H9 (cell line): ENCODE measurements at regions not wholly inside any gene's neighbourhood (a gene's known extent, or its start where the extent isn't known, plus 50 kb on each side); places are given as distances from the start of the nearest gene placed in this dataset.

ENCODE experiments used
- DNase-seq: peaks from one replicate; pipeline ENCODE4 v3.0.0-alpha.2; 2017
- H2AFZ ChIP-seq: one replicate; pipeline ENCODE4 v1.6.1; 2013; ENCODE audit warnings: mild to moderate bottlenecking, low read length, control low read depth, moderate library complexity
- H2AK5ac ChIP-seq: 2 replicates; pipeline ENCODE4 v1.6.1; 2013; ENCODE audit warnings: low read length, control low read depth, mixed read lengths; ENCODE audit not compliant: insufficient read length
- H2BK120ac ChIP-seq: one replicate; pipeline ENCODE4 v1.6.1; 2013; ENCODE audit warnings: low read depth, mild to moderate bottlenecking, low read length, control low read depth, inconsistent platforms; ENCODE audit not compliant: poor library complexity, severe bottlenecking
- H2BK12ac ChIP-seq: 2 replicates; pipeline ENCODE4 v1.6.1; 2013; ENCODE audit warnings: low read length, control low read depth, mixed read lengths, low read depth; ENCODE audit not compliant: insufficient read length
- H2BK15ac ChIP-seq: 2 replicates; pipeline ENCODE4 v1.6.1; 2013; ENCODE audit warnings: low read depth, low read length, control low read depth
- H2BK20ac ChIP-seq: one replicate; pipeline ENCODE4 v1.6.1; 2013; ENCODE audit warnings: low read depth, mild to moderate bottlenecking, low read length, control low read depth, inconsistent platforms; ENCODE audit not compliant: poor library complexity, severe bottlenecking
- H2BK5ac ChIP-seq: 2 replicates; pipeline ENCODE4 v1.6.1; 2013; ENCODE audit warnings: low read length, control low read depth, mixed read lengths; ENCODE audit not compliant: insufficient read length
- H3K14ac ChIP-seq: 2 replicates; pipeline ENCODE4 v1.6.1; 2013; ENCODE audit warnings: low read length, control low read depth; ENCODE audit not compliant: insufficient read depth
- H3K18ac ChIP-seq: 2 replicates; pipeline ENCODE4 v1.6.1; 2013; ENCODE audit warnings: low read depth, mild to moderate bottlenecking, mixed read lengths, low read length, control low read depth; ENCODE audit not compliant: insufficient read length
- H3K23ac ChIP-seq: 2 replicates; pipeline ENCODE4 v1.6.1; 2013; ENCODE audit warnings: low read length, control low read depth, mixed read lengths, low read depth; ENCODE audit not compliant: insufficient read length
- H3K23me2 ChIP-seq: 2 replicates; pipeline ENCODE4 v1.6.1; 2013; ENCODE audit warnings: low read depth, mild to moderate bottlenecking, mixed read lengths, low read length, control low read depth; ENCODE audit not compliant: insufficient read length, poor library complexity, severe bottlenecking
- H3K27ac ChIP-seq: 2 replicates; pipeline ENCODE4 v1.5.1; 2013; ENCODE audit warnings: low read length, control low read depth, mixed read lengths, low read depth; ENCODE audit not compliant: insufficient read length
- H3K27me3 ChIP-seq: 2 replicates; pipeline ENCODE4 v1.6.1; 2013; ENCODE audit warnings: low read length, control low read depth, inconsistent platforms; ENCODE audit not compliant: insufficient read depth
- H3K4ac ChIP-seq: 2 replicates; pipeline ENCODE4 v1.6.1; 2013; ENCODE audit warnings: low read depth, mild to moderate bottlenecking, control low read depth, inconsistent platforms, low read length, moderate library complexity
- H3K4me1 ChIP-seq: 2 replicates; pipeline ENCODE4 v1.6.1; 2013; ENCODE audit warnings: low read length, control low read depth, inconsistent platforms; ENCODE audit not compliant: insufficient read depth
- H3K4me2 ChIP-seq: 2 replicates; pipeline ENCODE4 v1.6.1; 2013; ENCODE audit warnings: low read length, control low read depth, mixed read lengths; ENCODE audit not compliant: insufficient read length, insufficient read depth
- H3K56ac ChIP-seq: 2 replicates; pipeline ENCODE4 v1.6.1; 2013; ENCODE audit warnings: low read depth, mild to moderate bottlenecking, mixed read lengths, low read length, control low read depth; ENCODE audit not compliant: insufficient read length
- H3K79me1 ChIP-seq: 2 replicates; pipeline ENCODE4 v1.6.1; 2013; ENCODE audit warnings: low read depth, mild to moderate bottlenecking, moderate library complexity, low read length, control low read depth, inconsistent platforms; ENCODE audit not compliant: insufficient read depth, poor library complexity, severe bottlenecking
- H3K79me2 ChIP-seq: 2 replicates; pipeline ENCODE4 v1.6.1; 2013; ENCODE audit warnings: low read length, control low read depth, inconsistent platforms; ENCODE audit not compliant: insufficient read depth
- H3K9ac ChIP-seq: 2 replicates; pipeline ENCODE4 v1.6.1; 2013; ENCODE audit warnings: low read length, control low read depth, mixed read lengths; ENCODE audit not compliant: insufficient read length; ENCODE audit errors: extremely low read depth
- H3K9me3 ChIP-seq: one replicate; pipeline ENCODE4 v1.6.1; 2013; ENCODE audit warnings: low read depth, low read length, inconsistent platforms; ENCODE audit not compliant: control insufficient read depth
- H3T11ph ChIP-seq: one replicate; pipeline ENCODE4 v1.6.1; 2013; ENCODE audit warnings: mild to moderate bottlenecking, low read length, control low read depth, inconsistent platforms
- H4K20me1 ChIP-seq: one replicate; pipeline ENCODE4 v1.6.1; 2013; ENCODE audit not compliant: control insufficient read depth, insufficient read length, insufficient read depth
- H4K5ac ChIP-seq: 2 replicates; pipeline ENCODE4 v1.6.1; 2013; ENCODE audit warnings: low read depth, mild to moderate bottlenecking, mixed read lengths, low read length, control low read depth; ENCODE audit not compliant: insufficient read length
- H4K8ac ChIP-seq: replicated peaks from 2 replicates; pipeline ENCODE4 v1.6.1; 2013; ENCODE audit warnings: low read length, control low read depth, mixed read lengths, low read depth; ENCODE audit not compliant: insufficient read length
- H4K91ac ChIP-seq: 2 replicates; pipeline ENCODE4 v1.6.1; 2013; ENCODE audit warnings: low read depth, mild to moderate bottlenecking, moderate library complexity, mixed read lengths, low read length, control low read depth; ENCODE audit not compliant: insufficient read length
- H3K27ac Mint-ChIP-seq, 3 experiments: 2 replicates in 2 of 3; 3 replicates in 1 of 3; pipeline ENCODE4 v1.8.0; 2020 to 2021; ENCODE audit warnings: mixed read lengths in 3 of 3, mild to moderate bottlenecking in 1 of 3, moderate library complexity in 1 of 3
- H3K27me3 Mint-ChIP-seq: 2 replicates; pipeline ENCODE4 v1.8.0; 2021; ENCODE audit warnings: low read depth, mild to moderate bottlenecking, moderate library complexity, mixed read lengths
- H3K36me3 Mint-ChIP-seq, 3 experiments: 2 replicates in 2 of 3; 3 replicates in 1 of 3; pipeline ENCODE4 v1.8.0; 2020 to 2021; ENCODE audit warnings: low read depth in 3 of 3, mixed read lengths in 3 of 3; ENCODE audit not compliant: insufficient read depth in 1 of 3
- H3K4me1 Mint-ChIP-seq, 2 experiments: 2 replicates each; pipeline ENCODE4 v1.8.0; 2020; ENCODE audit warnings: mixed read lengths in 2 of 2
- H3K4me3 Mint-ChIP-seq, 2 experiments: 2 replicates in 1 of 2; 3 replicates in 1 of 2; pipeline ENCODE4 v1.8.0; 2020 to 2021; ENCODE audit warnings: mild to moderate bottlenecking in 2 of 2, mixed read lengths in 2 of 2, moderate library complexity in 1 of 2
- H3K9me3 Mint-ChIP-seq, 2 experiments: 2 replicates in 1 of 2; 3 replicates in 1 of 2; pipeline ENCODE4 v1.8.0; 2020; ENCODE audit warnings: mild to moderate bottlenecking in 2 of 2, mixed read lengths in 2 of 2, moderate library complexity in 1 of 2
- WGBS: extraction: QIAGEN DNeasy Blood & Tissue Kit; methylation state at CpG from one replicate; pipeline ENCODE4 v1.1.7; 2013; ENCODE audit warnings: missing lambda C conversion rate, low lambda C conversion rate, mixed read lengths; ENCODE audit not compliant: insufficient read length; ENCODE audit errors: extremely low coverage; 5-methylcytosine and 5-hydroxymethylcytosine counted together
- TF ChIP-seq, protein P1 (sequence below): fragments of 200-600 bp; sonication (generic); conservative IDR thresholded peaks from 3 replicates; pipeline ENCODE4 v1.8.0; 2021; ENCODE audit warnings: antibody characterized with exemption, mild to moderate bottlenecking

DNA sequence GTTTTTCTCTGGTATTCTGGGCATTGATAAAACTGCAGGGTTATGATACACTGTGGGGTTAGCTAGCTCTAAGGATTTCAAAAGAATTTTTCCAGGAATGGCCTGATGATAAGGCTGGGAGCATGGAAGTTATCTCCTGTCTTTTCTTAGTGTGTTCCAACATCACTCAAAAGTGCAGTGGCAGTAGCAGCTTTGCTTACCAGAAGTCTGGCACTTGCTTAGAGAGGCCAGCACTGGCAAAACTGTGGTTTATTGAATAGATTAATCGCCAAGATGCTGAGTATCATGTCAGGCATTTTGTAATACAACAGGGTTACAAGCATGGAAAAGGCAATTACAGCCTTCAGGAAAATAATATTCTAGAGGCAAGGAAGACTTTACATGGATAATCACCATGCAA is 719.5 kb upstream of the GJE1 start:
- Mint-ChIP-seq H3K36me3 (peaks cover 9 to 28% (median 12%) of the 10 kb centered on the region in 3 experiments; a peak in 6 of 7 replicates), H3K27me3 (no peaks in the 10 kb centered on the region), H3K27ac (no peak overlapping the region; a peak in 1 of 7 replicates), H3K4me3 (no peak overlapping the region), H3K4me1 (no peaks in the 10 kb centered on the region), H3K9me3 (peaks cover 19 to 26% of the 10 kb centered on the region in 2 experiments)
- no peak overlapping the region for H4K8ac ChIP-seq
- H2AFZ ChIP-seq = no peak overlapping the region
- no peak overlapping the region for H3T11ph ChIP-seq
- H3K4me1 ChIP-seq = no peaks in the 10 kb centered on the region
- no peak overlapping the region for H2BK5ac ChIP-seq
- no peaks in the 10 kb centered on the region for H3K23me2 ChIP-seq
- H2AK5ac ChIP-seq = no peak overlapping the region
- no peak overlapping the region for H3K9ac ChIP-seq
- no peak overlapping the region for H2BK12ac ChIP-seq
- H4K5ac ChIP-seq = no peak overlapping the region
- no peak overlapping the region for H3K27ac ChIP-seq
- no peaks in the 10 kb centered on the region for H4K20me1 ChIP-seq
- H3K4ac ChIP-seq = no peak overlapping the region
- H2BK15ac ChIP-seq = no peak overlapping the region
- H2BK120ac ChIP-seq = no peak overlapping the region
- no peaks in the 10 kb centered on the region for H3K27me3 ChIP-seq
- no peak overlapping the region for H3K14ac ChIP-seq
- H3K79me1 ChIP-seq = no peaks in the 10 kb centered on the region
- peaks cover 16% of the 10 kb centered on the region for H3K9me3 ChIP-seq
- H3K23ac ChIP-seq = no peak overlapping the region
- H3K56ac ChIP-seq = no peak overlapping the region
- no peak for DNase-seq
- H3K4me2 ChIP-seq = no peak overlapping the region
- no CpG with 5 or more reads among the region's 1 CpG for WGBS
- H3K18ac ChIP-seq = no peak overlapping the region
- no peak overlapping the region for H2BK20ac ChIP-seq
- TF ChIP-seq, protein P1, sequence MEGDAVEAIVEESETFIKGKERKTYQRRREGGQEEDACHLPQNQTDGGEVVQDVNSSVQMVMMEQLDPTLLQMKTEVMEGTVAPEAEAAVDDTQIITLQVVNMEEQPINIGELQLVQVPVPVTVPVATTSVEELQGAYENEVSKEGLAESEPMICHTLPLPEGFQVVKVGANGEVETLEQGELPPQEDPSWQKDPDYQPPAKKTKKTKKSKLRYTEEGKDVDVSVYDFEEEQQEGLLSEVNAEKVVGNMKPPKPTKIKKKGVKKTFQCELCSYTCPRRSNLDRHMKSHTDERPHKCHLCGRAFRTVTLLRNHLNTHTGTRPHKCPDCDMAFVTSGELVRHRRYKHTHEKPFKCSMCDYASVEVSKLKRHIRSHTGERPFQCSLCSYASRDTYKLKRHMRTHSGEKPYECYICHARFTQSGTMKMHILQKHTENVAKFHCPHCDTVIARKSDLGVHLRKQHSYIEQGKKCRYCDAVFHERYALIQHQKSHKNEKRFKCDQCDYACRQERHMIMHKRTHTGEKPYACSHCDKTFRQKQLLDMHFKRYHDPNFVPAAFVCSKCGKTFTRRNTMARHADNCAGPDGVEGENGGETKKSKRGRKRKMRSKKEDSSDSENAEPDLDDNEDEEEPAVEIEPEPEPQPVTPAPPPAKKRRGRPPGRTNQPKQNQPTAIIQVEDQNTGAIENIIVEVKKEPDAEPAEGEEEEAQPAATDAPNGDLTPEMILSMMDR = no peak
- H3K79me2 ChIP-seq = no peaks in the 10 kb centered on the region
- no peak overlapping the region for H4K91ac ChIP-seq
